Stimulated activated CD4-positive, alpha-beta T cell treated with anti-CD3 and anti-CD28 coated beads, Interleukin-1b, Interleukin-23, amount 100 ng/mL, for 24 hours (primary cell): ENCODE measurements at regions not wholly inside any gene's neighbourhood (a gene's known extent, or its start where the extent isn't known, plus 50 kb on each side); places are given as distances from the start of the nearest gene placed in this dataset.
"Not testable (repeated sequence)": the region's sequence is repeated elsewhere in the genome, so short reads cannot be mapped to it uniquely, and the experiment has no call there.

Experiments used
- DNase-seq, 4 experiments: peaks; one replicate each; pipeline ENCODE4 v3.0.0-alpha.2; 2020; ENCODE audit warnings: low read depth in 4 of 4, low spot score in 1 of 4

DNA sequence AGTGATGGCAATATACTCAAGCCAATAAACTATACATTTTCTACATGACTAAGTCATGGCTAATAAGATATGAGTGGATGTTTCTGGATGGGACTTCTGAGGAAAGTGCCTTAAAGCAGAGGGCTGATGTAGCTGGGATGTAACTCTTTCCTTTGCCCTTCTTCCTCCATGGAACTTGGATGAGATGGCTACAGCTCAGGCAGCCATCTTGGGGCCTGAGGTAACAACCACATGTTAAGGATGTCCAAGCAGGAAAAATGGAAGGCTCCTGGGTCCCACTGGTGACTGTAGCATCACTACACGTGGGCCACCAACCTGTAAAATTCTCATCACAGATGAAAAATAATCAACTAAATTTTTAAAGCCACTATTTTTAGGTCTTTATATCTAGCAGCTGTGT lies 54.4 kb upstream of the GRIP1 start:
- no peak for DNase-seq

GRCh38 chr12:66733839-66734238 lies 55.0 kb upstream of the GRIP1 start:
- no peak for DNase-seq

- no peak for DNase-seq
Measured at GRCh38 chr12:66735275-66735674, 56.4 kb upstream of the GRIP1 start.

GRCh38 chr12:66736931-66737330 lies 58.1 kb upstream of the GRIP1 start:
- no peak for DNase-seq

DNA sequence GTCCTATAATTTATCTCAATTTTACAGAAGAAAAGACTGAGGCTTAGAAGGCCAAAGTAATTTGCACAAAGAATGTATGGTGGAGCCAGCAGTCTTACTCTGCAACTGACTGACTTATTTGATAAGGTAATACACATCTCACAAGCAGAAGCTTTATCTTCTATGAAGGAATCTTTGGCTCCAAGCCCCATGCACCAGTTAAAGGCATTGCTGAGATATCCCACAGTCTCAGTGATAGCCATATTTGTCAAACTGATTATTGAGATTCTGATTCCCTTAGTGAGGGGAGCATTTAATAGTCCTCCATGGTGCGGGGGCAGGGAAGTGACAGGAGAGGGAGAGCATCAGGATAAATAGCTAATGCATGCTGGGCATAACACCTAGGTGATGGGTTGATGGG lies 60.4 kb upstream of the GRIP1 start:
- no peak for DNase-seq

DNA sequence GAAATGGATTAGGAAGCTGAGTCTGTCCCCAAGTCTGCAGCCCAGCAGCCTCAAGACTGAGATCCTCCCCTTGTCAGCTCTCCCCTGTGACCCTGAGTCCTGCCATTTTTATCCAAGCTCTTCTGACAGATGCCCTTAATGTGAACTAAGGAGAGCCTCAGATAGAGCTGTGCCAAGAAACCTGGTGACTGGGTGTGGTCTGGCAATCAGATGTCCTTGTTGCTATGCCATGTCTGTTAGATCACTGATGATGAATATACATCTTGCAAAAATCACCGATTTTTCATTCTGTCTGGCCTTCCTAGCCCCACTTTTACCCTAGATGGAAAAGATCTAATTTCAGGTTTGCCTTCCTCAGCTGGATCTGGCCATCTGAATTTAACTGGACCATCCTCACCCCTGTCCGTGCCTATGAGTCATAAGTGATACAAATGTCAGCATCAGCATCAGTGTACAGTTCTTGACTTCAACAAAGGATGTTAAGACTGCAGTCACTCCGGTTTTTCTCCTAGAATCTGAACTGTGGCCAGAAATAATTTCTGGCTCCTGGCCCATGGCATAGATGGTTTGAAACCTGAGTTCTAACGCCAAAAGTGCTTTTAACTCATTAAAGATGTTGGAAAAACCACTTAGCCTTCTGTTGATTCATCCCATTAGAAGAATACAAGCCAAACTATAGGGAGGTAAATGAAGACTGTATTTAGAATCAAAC lies 61.2 kb upstream of the GRIP1 start:
- DNase-seq: no peak

- no peak for DNase-seq
Measured at GRCh38 chr12:66740732-66741131, 61.9 kb upstream of the GRIP1 start.

GRCh38 chr12:66741919-66742318 lies 63.0 kb upstream of the GRIP1 start:
- no peak for DNase-seq

DNA sequence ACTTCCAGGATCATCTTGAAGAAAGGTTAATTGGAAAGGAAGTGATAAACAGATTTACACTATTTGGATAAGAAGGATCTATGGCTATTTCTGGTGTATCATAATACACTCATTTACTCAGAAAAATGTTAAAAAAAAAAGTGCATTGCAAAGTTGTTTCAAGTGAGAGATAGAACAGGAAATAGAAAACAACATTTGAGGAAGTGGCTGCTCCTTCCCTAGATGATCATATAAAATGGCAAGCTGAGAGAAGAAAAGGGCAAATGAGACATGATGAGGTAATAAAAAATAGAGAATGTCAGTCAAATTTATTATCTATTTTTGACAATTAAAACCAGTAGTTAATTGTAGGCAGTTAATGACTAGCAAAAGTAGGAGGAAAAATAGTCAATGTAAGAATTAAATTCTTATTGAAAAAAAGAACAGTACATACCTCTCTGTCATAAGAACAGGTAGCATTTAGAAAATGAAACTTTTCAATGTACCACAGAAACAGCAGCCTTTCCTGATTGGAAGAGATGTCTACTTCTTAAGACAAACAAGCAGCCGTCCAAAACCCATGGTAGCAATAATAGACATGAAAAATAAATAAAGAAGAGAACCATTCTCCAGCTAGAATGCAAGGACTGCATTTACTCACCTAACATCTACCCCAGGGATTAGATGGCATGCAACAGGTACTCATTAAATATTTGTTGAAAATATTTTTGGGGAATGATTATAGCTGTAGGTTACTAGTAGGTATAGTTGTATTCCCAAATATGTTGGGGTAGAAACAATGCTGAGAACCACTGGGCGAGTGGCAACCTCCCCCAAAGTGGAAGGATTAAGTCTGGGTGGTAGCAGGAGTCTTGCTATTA lies 63.9 kb upstream of the GRIP1 start:
- no peak for DNase-seq

- no peak for DNase-seq
Measured at GRCh38 chr12:66744461-66744860, 65.6 kb upstream of the GRIP1 start.

GRCh38 chr12:66744956-66745383 lies 66.1 kb upstream of the GRIP1 start:
- DNase-seq: no peak

DNA sequence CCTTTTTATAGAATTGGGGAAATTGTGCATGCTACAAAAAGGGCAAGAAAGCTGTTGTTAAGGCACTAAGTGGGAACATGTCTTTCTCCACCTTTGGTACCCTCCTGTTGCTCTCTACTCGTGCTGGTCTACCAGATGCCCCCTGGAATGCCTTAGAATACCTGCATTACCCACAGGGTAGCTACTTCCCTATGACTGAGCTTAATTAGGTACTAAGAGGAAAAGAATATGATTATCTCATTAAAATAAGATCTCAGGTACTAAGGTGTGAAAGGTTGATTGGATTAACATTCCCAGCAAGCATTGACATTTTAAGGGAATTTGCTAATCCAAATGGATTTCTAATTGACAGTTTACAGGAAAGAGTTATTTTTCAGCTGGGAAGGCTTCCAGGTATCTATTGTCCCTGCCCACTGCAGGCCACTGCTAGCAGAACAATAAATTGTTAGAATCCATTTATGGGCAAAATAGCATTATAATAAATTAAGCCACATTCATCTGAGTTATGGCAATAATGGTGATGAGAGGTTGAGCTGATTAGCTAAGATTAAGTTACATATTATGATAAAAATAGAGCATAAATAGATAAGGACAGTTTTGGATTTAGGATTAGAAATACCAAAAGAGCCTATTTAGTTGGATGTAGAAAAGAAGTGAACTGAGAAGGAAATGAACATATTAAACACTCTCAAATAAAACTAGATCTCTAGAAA lies 67.8 kb upstream of the GRIP1 start:
- no peak for DNase-seq

DNA sequence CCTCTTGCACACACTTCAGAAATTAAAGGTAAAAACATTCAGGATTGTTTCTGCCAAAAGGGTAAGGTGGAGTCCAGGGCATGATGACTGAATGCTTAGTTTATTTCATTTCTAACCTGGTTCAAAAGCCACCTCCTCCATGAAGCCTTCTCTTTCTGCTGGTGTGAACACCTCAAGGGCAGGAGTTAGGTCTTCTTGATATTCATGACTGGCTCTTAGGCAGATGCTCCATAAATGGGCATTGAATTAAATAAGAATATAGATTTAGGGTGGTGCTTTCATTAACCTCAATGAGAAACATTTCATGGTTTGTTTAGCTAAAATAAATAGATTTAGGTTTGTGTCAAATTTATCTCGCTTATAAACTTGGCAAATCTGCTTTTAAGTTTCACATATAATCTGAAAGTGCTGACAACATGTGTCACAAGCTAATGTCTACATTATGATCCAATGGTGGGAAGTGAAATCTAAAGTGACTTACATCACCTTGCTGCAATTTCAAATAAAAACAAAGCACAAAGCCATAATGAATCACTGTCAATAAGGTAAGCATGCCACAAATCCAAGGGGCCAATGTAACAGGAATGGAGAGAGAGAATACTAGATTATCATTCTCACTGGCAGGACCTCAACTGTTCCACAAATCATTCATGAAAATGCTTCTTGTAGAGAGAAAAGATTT lies 72.7 kb upstream of the GRIP1 start:
- no peak for DNase-seq

DNA sequence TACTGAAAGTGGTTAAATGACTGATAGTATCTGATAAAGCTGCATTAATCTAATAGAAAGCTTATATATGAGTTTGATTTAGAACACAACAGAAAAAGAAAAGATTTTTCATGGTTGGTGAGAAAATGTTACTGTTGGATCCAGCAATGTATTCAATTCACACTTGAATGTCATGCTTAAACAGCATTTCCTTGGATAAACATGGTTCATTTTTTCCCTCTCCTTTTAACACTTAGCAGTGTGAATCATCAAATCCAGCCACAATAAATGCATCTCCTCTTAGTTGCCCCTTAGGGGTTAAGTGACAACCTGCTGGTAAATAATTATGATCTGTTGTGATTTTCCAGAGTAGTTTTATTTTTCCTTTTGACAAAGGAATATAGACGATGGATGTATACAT lies 74.9 kb upstream of the GRIP1 start:
- DNase-seq: no peak

GRCh38 chr12:66755727-66756395 lies 77.0 kb upstream of the GRIP1 start:
- no peak for DNase-seq

DNA sequence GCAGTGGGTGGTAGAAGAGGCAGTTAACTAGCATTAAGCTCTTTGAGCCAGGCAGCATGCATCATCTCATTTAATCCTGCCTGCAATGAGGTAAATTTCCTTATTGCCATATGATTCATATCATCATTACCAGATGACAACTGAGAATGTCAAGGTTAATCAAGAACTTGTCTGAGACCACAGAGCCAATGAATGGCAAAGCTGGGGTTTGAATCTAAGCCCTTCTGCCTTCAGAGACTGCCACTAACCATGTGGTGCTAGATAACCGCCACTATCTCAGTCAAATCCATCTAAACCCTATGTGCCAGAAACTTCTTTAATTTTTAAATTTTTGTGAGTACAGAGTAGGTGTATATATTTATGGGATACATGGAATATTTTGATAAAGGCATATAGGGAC lies 77.8 kb upstream of the GRIP1 start:
- DNase-seq: no peak

GRCh38 chr12:66760122-66760521 lies 81.2 kb upstream of the GRIP1 start:
- not testable (repeated sequence) for DNase-seq

- DNase-seq: no peak
Measured at GRCh38 chr12:66763467-66763866, 84.6 kb upstream of the GRIP1 start.

GRCh38 chr12:66765204-66765603 lies 86.3 kb upstream of the GRIP1 start:
- DNase-seq: no peak

DNA sequence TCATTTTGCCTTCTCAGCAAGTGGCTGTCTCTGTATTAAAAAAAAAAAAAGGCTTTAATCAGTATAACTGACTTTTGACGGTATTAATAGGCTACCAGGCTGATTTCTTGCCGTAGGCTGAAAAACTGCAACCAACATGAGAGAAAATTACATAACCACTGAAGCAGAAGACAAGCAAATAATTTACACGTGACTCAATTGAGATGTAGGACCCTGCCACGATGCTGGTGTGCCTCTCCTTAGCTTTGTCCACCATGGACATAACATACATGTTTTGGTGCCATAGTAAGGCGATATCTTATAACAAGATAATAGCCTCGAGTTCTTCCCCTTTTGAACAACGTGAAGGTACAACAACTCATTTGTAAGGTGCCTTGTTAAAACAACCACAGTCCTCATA lies 88.7 kb upstream of the GRIP1 start:
- DNase-seq: no peak

DNA sequence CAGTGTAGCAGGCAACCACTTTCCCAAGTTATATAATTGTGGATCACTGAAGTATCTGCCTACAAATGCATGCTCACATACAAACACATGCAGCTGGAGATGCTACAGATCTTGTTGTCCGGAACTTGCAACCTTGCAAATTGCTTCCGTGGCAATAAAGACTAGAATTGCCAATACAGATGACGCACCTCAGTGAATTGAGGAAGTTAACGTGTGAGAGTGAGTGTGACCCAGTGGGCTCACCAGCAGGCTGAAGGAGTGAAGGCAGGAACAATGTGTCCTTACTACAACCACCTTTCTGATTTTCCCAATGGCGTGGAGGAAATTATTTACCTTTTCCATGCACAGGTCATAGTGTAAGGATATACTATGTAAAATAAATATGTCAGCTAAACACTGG lies 89.4 kb upstream of the GRIP1 start:
- DNase-seq: no peak
